Mesenteric fat pad (tissue), 1 donor: ENCODE measurements at regions not wholly inside any gene's neighbourhood (a gene's known extent, or its start where the extent isn't known, plus 50 kb on each side); places are given as distances from the start of the nearest gene placed in this dataset.
"Not testable (repeated sequence)": the region's sequence is repeated elsewhere in the genome, so short reads cannot be mapped to it uniquely, and the experiment has no call there.

Experiments
- DNase-seq: peaks from one replicate; pipeline ENCODE4 v3.0.0-alpha.2; 2020; ENCODE audit warnings: low spot score
- donor health status: DM: yes; HTN: yes; CAD: no.

DNA sequence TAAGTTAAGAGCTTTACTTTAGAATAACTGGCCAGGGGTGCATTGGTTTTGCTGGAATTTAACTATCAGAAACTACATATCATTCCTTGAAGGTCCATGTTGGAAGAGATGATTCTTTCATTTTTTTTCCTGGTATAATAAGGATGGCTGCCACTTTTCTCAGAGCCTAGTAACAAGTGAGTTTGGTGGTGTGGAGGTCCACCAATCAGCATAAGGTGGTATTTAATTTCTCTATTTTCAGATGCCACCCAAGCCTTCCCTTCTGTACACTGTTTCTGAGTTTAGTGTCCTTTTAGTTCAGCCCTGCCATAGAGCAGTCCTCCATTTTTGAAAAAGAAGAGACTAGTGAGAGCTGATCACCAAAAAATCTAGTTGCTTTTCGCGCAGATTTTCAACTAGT is 386.3 kb downstream of the USP25 start:
- DNase-seq: no peak

DNA sequence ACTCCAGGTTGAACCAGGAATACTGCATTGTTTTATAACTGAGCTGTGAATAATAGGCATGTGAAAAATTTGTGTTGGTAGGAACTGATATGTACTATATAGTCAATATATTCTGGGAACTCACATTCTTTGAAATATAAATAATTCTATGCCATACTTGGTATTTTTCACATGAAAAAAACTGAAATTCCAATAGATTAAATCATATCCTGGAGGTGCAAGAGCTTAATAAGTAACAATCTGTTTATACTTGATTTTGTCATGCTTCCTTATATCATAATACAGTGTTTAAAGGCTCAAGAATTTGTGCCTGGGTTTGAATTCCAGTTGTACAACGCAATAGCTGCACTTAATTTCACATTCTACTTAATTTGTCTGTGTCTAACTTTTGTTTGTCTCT is 387.0 kb downstream of the USP25 start:
- DNase-seq: no peak

DNA sequence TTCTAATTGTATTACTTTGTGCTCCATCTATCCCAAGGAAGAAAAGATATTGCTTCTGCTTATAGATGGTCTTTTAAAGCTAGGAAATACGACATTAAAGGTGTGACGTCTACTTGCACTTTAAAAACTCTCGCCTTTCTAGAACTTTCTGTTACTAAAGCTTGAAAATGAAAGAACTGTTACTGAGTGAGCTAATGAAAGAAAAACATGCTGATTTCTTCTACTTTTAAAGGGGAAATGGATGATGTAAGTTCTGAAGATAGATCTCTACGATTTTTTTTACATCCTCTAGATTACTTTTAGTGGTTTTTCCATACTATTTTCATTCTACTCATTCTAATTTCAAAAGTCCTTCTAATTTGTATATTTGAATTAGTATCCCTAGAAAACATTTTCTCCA is 387.5 kb downstream of the USP25 start:
- DNase-seq: no peak

DNA sequence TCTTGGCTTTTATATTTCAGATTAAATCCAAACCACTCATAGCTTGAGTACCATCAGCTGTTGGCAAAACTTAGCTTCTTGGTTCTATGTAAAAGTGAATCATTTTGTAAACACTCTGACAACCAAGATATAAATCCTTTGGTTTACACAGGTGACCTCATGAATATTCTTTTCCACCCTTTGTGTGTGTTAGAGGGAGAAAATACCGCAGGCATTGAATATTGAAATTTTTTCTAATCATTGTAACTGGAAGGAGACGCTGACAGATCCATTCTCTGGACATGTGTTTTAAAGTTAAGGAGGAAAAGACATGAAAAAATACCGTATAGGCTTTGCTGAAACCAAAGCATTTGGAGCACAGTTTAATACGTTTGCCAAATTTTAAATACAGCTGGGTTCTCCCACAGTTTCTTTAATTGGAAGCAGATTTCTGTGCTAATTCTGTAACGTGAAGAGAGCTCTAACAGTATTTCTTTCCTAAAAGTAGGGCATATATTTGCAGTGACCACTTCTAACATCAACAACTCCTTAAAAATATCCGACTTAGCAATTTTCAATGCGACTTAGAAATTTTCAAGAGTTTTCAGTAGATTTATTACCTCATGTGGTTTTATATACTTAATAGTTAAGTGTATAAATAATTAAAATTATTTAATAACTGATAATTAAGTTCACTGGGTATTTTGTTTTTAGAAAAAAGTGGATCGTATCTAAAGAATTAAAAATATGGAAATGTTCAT is 388.2 kb downstream of the USP25 start:
- no peak for DNase-seq

DNA sequence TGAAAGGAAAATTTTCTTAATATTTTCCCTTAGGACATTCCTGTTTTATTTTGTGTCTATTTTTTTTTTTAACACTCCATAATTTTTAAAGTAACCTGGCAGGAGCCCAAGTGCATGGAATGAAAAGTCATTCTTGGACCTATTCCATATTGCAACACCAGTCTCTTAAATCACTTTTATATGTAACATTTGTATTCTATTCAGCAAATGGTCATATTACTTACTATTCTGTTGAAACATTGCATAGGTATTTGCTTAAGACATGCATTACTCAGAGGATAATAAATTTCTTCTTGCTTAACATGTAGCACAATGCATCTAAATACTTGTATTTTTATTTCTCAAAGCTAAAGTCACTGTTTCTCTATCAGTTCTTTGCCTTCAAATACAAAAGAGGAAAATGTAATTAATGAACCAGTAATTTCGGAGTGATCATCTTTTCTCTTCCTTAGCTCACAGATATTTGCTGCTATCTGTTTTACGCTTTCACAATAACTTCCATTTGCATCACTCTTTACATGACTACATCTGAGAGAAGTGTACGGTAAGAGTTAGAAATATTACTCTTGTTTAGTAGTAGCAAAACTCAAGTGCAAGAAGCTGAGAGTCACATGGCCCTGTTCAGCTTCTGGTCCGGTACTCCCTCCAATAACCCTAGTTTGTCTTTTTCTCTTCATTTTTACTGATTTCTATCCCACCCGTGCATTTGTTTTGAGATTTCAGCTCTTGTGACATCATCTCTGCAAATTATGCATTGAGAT is 394.8 kb downstream of the USP25 start:
- DNase-seq: no peak

DNA sequence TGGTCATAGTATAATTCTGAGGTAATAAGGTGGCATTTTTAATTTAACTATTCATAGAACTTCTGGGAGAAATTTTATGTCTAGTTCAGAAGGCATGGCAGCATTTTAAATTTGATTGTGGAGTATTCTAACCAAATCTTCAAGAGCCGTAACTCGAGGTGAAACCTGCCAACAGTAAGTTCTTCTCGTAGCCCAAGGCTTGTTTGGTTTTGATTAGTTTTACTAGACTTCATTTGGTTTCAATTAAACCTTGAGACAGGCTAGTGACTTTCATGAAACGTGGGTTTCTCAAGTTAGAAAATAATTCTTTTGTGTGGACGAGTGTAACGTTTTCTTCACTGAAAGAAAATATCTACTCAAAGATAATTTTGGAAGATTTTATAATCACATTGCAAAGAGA is 395.5 kb downstream of the USP25 start:
- DNase-seq: no peak

DNA sequence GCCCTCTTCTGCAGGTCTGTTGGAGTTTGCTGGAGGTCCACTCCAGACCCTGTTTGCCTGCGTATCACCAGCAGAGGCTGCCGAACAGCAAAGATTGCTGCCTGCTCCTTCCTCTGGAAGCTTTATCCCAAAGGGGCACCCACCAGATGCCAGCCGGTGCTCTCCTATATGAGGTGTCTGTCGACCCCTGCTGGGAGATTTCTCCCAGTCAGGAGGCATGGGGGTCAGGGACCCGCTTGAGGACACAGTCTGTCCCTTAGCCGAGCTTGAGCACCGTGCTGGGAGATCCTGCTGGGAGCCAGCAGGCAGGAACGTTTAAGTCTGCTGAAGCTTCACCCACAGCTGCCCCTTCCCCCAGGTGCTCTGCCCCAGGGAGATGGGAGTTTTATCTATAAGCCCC is 402.7 kb downstream of the USP25 start:
- not testable (repeated sequence) for DNase-seq

DNA sequence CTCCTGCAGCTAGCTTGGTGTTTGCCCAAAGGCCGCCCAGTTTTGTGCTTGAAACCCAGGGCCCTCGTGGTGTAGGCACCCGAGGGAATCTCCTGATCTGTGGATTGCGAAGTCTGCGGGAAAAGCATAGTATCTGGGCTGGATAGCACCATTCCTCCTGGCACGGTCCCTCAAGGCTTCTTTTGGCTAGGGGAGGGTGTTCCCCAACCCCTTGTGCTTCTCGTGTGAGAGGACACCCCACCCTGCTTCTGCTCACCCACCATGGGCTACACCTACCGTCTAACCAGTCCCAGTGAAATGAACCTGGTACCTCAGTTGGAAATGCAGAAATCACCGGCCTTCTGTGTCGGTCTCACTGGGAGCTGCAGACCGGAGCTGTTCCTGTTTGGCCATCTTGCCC is 403.5 kb downstream of the USP25 start:
- DNase-seq: no peak

DNA sequence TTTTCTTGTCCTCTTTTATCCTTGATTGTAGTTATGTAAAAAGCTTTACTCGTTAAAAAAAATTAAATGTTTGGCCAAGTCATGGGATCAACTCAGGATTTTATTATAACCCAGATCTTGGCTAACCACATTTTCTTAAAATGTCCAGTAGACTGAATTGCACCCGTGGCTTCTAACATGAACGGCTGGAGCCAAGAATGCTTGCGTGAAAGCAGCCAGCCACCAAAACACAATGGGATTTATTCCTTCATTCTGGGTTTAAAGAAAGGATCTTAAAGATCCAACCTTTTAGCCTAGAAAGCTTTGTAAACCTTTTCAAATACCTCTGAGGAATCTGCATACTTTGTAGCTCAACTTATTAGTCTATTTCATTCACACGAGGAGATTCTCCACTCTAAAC is 404.4 kb downstream of the USP25 start:
- DNase-seq: no peak

DNA sequence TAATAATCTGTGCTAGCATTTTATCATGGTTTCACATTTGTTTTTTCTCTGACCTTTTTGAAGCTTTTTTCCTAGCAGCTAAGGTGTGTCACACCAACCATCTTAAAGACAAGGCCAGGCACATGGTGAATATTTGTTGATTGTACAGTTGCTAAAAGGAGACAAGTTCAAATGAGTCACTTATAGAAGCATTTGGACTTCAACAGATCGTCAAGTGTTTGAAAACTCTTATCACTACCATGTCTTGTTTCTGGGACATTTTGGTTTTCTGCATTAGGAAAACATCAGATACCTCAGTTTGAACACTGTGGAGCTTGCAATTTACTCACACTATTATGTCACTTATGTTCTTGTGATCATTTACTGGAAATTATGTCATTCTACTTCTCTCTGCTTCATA is 407.3 kb downstream of the USP25 start:
- DNase-seq: no peak

DNA sequence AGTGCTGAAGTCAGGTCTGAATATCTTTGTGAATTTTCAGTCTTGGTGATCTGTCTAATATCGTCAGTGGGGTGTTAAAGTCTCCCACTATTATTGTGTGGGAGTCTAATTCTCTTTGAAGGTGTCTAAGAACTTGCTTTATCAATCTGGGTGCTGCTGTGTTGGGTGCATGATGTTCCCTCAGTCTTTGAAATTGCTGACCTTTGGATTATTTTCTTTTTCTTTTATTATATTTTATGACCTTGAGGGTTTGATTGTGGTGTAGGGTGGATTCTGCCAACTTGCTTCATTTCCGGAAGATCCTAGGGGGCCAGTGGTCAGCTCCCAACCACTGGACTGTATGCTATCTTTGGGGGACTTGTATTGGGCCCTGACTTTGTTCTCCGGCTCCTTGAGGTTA is 415.3 kb downstream of the USP25 start:
- DNase-seq: no peak

DNA sequence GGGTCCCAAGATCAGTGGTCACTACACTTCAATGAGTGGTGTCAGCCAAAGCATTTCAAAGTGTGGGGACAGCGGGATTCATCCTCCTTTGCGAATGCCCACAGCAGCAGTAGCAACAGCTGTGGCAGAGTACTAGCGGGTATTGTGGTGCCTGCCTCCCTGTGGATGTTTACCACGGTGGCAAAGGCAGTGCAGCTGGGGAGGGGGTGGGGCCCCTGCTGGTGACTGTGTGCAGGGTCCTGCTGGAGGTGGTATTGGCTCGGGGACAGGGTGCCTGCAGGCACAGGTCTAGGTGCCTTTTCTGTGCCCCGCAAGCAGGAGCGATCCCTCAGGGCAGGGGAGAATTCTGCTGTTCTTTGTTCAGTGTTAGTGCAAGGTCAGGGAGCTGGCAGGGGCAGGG is 415.7 kb downstream of the USP25 start:
- DNase-seq: no peak

DNA sequence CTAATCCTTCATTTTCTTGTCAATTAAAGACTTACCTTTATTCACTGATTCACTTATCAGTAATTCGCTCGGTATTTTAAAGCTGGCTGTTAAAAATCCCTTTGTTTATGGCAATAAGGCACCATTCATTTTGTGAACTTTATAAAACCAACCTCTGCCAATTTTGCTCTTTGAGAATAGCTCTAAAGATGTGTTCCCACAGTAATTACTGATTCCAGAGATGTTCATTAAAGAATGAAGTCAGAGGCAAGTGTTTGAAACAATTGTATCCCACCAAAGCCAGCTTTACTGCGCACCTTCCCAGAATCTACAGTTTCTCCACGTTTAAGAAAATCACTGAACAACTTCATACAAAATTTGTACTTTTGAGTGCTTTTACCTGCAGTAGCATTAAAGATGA is 424.5 kb downstream of the USP25 start:
- DNase-seq: no peak

DNA sequence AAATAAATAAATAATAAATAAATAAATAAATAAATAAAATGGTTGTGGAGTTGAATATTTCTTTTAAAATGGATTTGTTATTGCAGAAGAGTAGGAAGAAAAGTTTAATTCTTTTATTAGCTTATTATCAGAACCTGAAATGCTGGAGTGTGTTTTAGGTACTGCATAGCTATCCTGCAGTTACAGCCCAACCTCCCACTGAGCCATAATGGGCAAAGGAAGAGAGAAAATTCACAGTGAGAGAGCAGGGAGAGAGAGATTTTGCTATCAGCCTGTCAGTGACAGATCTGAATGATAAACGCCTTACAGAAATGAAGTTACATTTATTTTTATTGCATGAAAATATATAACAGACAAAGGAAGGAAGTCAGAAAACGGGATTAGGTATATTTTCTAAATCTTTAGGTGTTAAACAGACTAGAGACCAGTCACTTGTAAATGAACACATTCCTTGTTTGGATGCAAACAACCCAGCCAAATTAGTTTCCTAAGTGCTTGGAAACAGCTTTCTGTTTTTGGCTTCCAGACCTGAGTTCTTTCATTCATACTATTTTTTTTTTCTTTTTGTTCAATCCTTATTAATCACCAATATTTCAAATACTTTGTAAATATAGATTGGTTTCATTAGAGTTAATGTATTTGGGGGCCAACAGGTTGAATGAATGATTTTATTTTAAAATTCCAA is 425.3 kb downstream of the USP25 start:
- DNase-seq: no peak

DNA sequence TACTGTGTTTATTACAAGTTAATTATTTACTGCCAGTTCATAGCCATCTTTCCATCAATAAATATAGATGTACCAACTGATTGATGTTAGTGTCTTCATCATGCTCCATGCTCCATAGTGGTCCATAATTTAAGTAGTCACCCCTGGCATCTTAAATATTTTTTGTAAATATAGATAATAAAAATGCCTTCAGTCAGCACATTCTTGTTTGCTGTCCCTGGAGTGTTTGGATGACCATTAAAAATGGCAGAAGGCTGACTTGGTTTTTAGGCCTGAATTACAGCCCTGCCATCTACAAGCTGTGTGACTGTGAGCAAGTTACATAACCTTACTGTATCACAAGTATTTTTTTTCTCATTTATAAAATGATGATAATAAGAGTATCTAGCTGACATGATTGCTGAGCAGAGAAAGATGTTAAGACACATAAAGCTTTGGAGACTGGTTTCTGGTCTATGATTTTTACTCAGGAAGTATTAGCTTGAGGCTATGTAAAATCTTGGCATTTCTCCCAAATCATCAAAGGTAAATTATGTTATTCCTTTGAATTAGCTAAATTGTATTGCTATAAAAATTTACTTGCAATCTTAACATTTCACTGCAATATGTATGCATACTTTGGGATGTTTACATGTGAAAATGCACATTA is 427.2 kb downstream of the USP25 start:
- no peak for DNase-seq

DNA sequence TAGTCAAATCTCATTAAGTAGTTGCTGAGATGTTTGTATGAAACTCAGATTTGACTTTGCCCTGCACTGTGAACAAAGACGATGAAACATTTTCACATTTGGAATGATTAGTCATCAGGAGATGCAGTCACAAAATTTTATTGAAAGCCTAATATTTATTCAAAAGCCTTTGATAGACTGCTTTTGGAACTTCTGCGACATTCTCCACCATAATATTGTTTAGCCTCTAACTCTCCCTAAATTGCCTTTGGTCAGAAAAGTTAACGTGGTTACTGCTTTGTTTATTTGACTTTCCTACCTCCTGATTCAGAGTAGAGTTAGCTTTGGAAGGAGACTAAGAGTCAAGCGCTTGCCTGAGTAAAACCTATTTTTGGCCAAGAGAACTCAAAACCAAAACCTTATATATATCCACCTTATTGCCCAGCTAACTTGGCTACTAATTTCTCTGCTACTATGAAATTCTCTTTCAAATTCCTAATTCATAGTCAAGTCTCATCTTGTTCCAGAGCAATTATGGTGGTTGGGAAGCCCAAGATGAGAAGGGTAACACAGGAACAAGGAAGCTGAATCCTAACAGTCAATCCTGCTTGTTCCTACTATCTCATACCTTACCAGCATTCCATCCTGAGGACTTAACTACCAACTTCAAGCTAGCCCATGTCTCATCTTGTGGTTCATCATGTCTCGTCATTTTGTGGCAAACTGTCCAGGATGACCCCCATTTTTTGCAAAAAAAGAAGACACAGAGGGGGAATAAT is 429.6 kb downstream of the USP25 start:
- no peak for DNase-seq

DNA sequence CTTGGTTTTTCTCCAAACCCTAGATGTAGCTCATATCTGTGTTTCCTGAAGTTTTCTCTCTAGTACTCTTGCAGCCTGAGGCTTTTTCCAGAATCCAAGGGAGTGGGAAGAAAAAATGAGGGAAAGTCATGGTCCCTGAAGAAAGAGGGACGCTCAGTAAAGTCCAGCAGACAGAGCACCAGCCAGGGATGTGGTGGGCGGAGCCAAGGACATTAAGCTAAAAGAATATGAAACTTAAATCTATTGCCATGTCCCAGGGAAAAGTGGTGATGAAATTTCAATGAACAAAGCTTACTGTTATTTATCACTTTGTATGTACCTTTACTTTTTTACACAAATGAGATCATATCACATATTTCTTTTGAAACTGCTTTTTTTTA is 430.2 kb downstream of the USP25 start:
- no peak for DNase-seq

DNA sequence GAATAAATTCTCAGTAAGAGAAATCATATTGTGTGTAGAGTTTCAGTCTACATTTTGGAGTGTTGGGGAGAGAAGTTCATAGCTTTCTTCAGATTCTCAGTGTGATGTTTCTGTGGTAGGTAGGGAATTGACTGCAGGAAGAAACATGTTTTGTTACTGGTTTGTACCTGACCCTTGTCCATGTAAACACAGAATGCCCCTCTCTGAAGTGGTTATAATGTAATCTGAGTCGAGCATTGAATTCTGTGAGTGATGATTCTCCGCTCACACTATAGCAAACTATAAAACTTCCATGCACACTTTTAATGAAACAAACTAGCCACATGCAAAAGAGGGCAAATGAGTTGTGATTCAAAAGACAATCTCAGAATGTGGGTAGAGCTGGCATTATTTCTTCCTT is 433.2 kb downstream of the USP25 start:
- DNase-seq: no peak

DNA sequence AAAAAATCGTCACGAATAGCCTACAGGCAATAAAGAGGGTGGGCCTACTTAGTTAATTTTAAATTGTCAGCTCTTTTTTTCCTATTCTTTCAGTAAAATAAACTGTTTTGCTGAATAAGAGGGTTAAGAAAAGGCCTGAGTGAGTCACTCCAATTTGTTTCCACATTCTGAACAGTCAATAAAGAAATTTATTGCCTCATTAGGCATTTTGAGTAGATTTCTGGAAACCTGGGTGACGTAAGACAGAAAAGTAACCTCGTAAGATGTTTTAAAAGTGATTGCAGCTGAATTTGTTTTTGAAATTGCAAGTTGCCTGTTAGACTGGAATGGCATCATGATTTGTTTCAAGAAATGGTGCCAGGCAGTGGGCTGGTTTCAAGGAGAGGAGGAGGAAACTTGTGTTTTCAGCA is 439.3 kb downstream of the USP25 start:
- no peak for DNase-seq

DNA sequence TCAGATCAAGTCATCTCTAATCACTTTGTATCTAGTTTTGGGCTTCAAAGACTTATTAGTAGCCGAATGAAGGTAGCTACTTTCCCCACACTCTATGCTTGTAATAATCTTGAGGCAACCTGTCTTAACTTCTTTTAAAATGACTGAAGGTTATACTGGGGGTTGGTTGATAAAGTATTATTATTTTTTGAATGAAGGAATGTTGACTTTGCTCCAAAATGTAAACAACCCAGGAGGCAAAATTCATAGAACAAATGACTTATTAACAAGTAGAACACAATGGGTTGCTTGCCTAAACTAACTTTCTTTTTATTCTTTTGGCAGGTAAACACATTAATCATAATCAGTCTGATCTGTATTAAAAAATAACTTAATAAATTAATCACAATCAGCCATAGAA is 440.0 kb downstream of the USP25 start:
- DNase-seq: no peak

DNA sequence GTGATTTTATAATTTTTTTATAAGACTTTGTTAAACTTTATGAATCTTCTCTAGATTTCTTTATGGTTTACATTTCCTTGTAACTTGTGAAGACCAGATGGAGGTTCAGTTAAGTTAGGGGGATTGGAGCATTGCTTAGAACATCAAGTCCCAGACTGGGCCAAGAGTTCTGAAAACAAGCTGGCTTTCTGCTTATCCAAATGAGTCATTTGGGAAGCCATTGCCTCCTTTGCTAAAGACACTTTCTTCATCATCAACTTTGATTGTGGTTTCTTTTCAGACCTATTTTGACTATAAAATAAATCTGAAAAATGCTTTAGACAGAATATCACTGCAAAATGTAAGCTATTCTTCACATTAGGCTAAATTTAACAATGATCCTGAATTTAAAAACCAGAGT is 446.8 kb downstream of the USP25 start:
- no peak for DNase-seq
